ENCODE measurements at regions not wholly inside any gene's neighbourhood (a gene's known extent, or its start where the extent isn't known, plus 50 kb on each side); places are given as distances from the start of the nearest gene placed in this dataset.

DNA sequence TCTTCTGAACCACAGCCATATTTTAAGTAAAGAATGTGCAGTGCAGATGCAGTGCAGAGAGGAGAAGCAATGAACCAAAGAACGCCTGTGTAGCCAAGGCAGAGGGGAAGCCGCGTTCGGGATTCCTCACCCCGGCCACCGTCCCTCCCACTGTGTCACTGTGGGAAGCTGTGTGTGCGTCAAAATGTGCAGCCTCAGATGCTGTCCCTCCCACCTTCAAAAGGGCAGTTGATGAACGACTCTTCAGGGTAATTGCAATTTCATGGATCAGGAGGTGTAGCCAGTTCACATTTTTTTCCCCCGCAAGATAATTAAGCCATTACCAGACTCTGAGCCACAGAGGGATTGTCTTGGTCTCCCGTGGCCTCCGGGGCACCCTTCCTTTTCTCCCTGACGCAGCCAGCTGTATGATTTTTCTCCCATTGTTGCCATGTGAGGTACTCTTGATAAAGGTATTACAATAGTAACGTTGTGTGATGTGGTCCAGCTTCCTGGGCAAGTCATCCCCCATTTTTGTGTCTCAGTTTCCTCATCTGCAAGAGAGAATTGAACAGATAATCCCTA, 190.0 kb downstream of the FOXL1 start:
- Histone ChIP-seq H3K4me1 (ENCODE audit: low read depth) (no peaks in the 10 kb centered on the region), H3K27ac (no peak overlapping the region), H3K27me3 (no peaks in the 10 kb centered on the region)

GRCh38 chr16:86768999-86769398, 190.7 kb downstream of the FOXL1 start:
- no peaks in the 10 kb centered on the region for H3K36me3 ChIP-seq
- no peaks in the 10 kb centered on the region for H3K4me1 ChIP-seq (ENCODE audit: low read depth)
- TF ChIP-seq, protein P1, sequence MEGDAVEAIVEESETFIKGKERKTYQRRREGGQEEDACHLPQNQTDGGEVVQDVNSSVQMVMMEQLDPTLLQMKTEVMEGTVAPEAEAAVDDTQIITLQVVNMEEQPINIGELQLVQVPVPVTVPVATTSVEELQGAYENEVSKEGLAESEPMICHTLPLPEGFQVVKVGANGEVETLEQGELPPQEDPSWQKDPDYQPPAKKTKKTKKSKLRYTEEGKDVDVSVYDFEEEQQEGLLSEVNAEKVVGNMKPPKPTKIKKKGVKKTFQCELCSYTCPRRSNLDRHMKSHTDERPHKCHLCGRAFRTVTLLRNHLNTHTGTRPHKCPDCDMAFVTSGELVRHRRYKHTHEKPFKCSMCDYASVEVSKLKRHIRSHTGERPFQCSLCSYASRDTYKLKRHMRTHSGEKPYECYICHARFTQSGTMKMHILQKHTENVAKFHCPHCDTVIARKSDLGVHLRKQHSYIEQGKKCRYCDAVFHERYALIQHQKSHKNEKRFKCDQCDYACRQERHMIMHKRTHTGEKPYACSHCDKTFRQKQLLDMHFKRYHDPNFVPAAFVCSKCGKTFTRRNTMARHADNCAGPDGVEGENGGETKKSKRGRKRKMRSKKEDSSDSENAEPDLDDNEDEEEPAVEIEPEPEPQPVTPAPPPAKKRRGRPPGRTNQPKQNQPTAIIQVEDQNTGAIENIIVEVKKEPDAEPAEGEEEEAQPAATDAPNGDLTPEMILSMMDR (IDR thresholded peaks at IDR 0.05; ENCODE audit: low read depth, low read length), result no peak
- DNase-seq (ENCODE audit: low read depth in 1 of 2, low spot score in 1 of 2), result no peak
- H3K27ac ChIP-seq, result no peak overlapping the region
- H3K4me3 ChIP-seq, result no peak overlapping the region
- no peaks in the 10 kb centered on the region for H3K9me3 ChIP-seq (ENCODE audit: low read depth)
- no peaks in the 10 kb centered on the region for H3K27me3 ChIP-seq

More for the DNA sequence above, 190.0 kb downstream of the FOXL1 start:
- H3K36me3 ChIP-seq, result no peaks in the 10 kb centered on the region
- DNase-seq (ENCODE audit: low read depth in 1 of 2, low spot score in 1 of 2), result no peak
- TF ChIP-seq, protein P1 (IDR thresholded peaks at IDR 0.05; ENCODE audit: low read depth, low read length), result no peak
- no peak overlapping the region for H3K4me3 ChIP-seq
- no peaks in the 10 kb centered on the region for H3K9me3 ChIP-seq (ENCODE audit: low read depth)

GRCh38 chr16:86771506-86772460, 193.4 kb downstream of the FOXL1 start:
- Histone ChIP-seq H3K4me3 (no peak overlapping the region), H3K9me3 (ENCODE audit: low read depth) (no peaks in the 10 kb centered on the region), H3K27ac (no peak overlapping the region), H3K36me3 (no peaks in the 10 kb centered on the region), H3K4me1 (ENCODE audit: low read depth) (no peaks in the 10 kb centered on the region), H3K27me3 (no peaks in the 10 kb centered on the region)
- TF ChIP-seq, protein P1 (IDR thresholded peaks at IDR 0.05; ENCODE audit: low read depth, low read length), result no peak
- DNase-seq (ENCODE audit: low read depth in 1 of 2, low spot score in 1 of 2), result no peak

DNA sequence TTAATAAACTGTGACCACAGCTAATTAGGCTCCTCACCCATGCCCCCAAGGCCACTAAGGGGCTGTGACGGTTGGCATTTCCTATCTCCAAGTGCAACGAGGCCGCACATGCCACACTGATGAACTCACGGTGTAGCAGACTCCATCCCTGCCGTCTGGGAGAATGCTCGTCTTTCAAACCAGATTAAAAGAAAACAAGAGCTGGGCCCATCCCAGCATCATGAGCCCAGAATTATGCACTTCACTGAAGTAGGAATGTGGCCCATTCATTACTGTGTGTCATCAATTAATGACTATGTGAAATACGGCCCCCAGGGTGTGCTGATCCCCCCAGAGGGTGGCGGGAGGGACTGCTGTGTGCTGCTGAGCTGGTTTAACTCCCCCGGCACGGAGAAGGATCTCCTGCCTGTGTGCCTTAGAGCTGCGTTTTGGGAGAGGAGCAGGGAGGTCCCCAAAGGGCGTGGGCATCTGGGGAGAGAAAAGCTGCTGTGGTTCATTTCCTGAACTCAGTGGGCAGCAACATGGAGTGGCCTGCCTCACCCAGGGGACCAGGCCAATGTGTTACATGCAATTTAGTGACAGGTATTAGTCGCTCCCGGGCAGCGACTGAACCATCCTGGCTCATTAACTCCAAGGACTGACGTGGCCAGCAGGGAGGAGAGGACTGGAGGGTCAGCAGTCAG, 194.5 kb downstream of the FOXL1 start:
- DNase-seq (ENCODE audit: low read depth in 1 of 2, low spot score in 1 of 2), result peak in 1 of 2 donors; percentile 11
- Histone ChIP-seq H3K4me1 (ENCODE audit: low read depth) (no peaks in the 10 kb centered on the region), H3K4me3 (no peak overlapping the region), H3K27ac (no peak overlapping the region), H3K36me3 (no peaks in the 10 kb centered on the region), H3K9me3 (ENCODE audit: low read depth) (no peaks in the 10 kb centered on the region), H3K27me3 (no peaks in the 10 kb centered on the region)
- TF ChIP-seq, protein P1 (IDR thresholded peaks at IDR 0.05; ENCODE audit: low read depth, low read length), result no peak

GRCh38 chr16:86773354-86773715, 195.0 kb downstream of the FOXL1 start:
- H3K9me3 ChIP-seq (ENCODE audit: low read depth), result no peaks in the 10 kb centered on the region
- TF ChIP-seq, protein P1 (IDR thresholded peaks at IDR 0.05; ENCODE audit: low read depth, low read length), result no peak
- H3K4me1 ChIP-seq (ENCODE audit: low read depth), result no peaks in the 10 kb centered on the region
- no peak overlapping the region for H3K27ac ChIP-seq
- H3K36me3 ChIP-seq, result no peaks in the 10 kb centered on the region
- no peak overlapping the region for H3K4me3 ChIP-seq
- DNase-seq (ENCODE audit: low read depth in 1 of 2, low spot score in 1 of 2), result no peak
- no peaks in the 10 kb centered on the region for H3K27me3 ChIP-seq

All from cardiac muscle cell (in vitro differentiated cells and primary cell).